ENCODE measurements at regions not wholly inside any gene's neighbourhood (a gene's known extent, or its start where the extent isn't known, plus 50 kb on each side); places are given as distances from the start of the nearest gene placed in this dataset.

GRCh38 chr5:122707796-122708195, 67.1 kb upstream of the SNX2 start:
- Histone ChIP-seq H3K23me2 (ENCODE audit: insufficient read length, low read depth, low read length, poor library complexity, severe bottlenecking) (no peaks in the 10 kb centered on the region), H2AK5ac (ENCODE audit: insufficient read length, low read length) (no peak overlapping the region), H4K91ac (ENCODE audit: insufficient read length, low read depth, low read length) (no peak overlapping the region), H2AFZ (ENCODE audit: low read length) (no peak overlapping the region), H2BK20ac (ENCODE audit: low read depth, low read length, poor library complexity, severe bottlenecking) (no peak overlapping the region), H3K56ac (ENCODE audit: insufficient read length, low read depth, low read length) (no peak overlapping the region), H3K23ac (ENCODE audit: insufficient read length, low read depth, low read length) (no peak overlapping the region), H3K4me2 (ENCODE audit: insufficient read depth, insufficient read length, low read length) (no peak overlapping the region), H2BK5ac (ENCODE audit: insufficient read length, low read length) (no peak overlapping the region), H2BK120ac (ENCODE audit: low read depth, low read length, poor library complexity, severe bottlenecking) (no peak overlapping the region), H3K79me1 (ENCODE audit: insufficient read depth, low read depth, low read length, poor library complexity, severe bottlenecking) (no peaks in the 10 kb centered on the region), H3K9me3 (ENCODE audit: control insufficient read depth, low read depth, low read length) (no peaks in the 10 kb centered on the region), H3K9ac (ENCODE audit: extremely low read depth, insufficient read length, low read length) (no peak overlapping the region), H3K4me1 (ENCODE audit: insufficient read depth, low read length) (no peaks in the 10 kb centered on the region), H3T11ph (ENCODE audit: low read length) (no peak overlapping the region), H3K79me2 (ENCODE audit: insufficient read depth, low read length) (no peaks in the 10 kb centered on the region), H3K18ac (ENCODE audit: insufficient read length, low read depth, low read length) (no peak overlapping the region), H3K27me3 (ENCODE audit: insufficient read depth, low read length) (no peaks in the 10 kb centered on the region), H4K20me1 (ENCODE audit: control insufficient read depth, insufficient read depth, insufficient read length) (no peaks in the 10 kb centered on the region), H2BK15ac (ENCODE audit: low read depth, low read length) (no peak overlapping the region), H3K4ac (ENCODE audit: low read depth, low read length) (no peak overlapping the region), H3K14ac (ENCODE audit: insufficient read depth, low read length) (no peak overlapping the region), H2BK12ac (ENCODE audit: insufficient read length, low read depth, low read length) (no peak overlapping the region), H4K5ac (ENCODE audit: insufficient read length, low read depth, low read length) (no peak overlapping the region), H4K8ac (replicated peaks; ENCODE audit: insufficient read length, low read depth, low read length) (no peak overlapping the region), H3K27ac (ENCODE audit: insufficient read length, low read depth, low read length) (no peak overlapping the region)
- Mint-ChIP-seq H3K27ac (no peak overlapping the region), H3K4me1 (no peaks in the 10 kb centered on the region; a peak in 1 of 4 replicates), H3K36me3 (ENCODE audit: insufficient read depth in 1 of 3, low read depth in 3 of 3) (no peaks in the 10 kb centered on the region), H3K9me3 (no peaks in the 10 kb centered on the region), H3K4me3 (no peak overlapping the region), H3K27me3 (ENCODE audit: low read depth) (no peaks in the 10 kb centered on the region)
- TF ChIP-seq, protein P1, sequence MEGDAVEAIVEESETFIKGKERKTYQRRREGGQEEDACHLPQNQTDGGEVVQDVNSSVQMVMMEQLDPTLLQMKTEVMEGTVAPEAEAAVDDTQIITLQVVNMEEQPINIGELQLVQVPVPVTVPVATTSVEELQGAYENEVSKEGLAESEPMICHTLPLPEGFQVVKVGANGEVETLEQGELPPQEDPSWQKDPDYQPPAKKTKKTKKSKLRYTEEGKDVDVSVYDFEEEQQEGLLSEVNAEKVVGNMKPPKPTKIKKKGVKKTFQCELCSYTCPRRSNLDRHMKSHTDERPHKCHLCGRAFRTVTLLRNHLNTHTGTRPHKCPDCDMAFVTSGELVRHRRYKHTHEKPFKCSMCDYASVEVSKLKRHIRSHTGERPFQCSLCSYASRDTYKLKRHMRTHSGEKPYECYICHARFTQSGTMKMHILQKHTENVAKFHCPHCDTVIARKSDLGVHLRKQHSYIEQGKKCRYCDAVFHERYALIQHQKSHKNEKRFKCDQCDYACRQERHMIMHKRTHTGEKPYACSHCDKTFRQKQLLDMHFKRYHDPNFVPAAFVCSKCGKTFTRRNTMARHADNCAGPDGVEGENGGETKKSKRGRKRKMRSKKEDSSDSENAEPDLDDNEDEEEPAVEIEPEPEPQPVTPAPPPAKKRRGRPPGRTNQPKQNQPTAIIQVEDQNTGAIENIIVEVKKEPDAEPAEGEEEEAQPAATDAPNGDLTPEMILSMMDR (conservative IDR thresholded peaks at IDR 0.05), result no peak
- no peak for DNase-seq

Measured in H9 (cell line).